PFSK-1 (cell line): ENCODE measurements at regions not wholly inside any gene's neighbourhood (a gene's known extent, or its start where the extent isn't known, plus 50 kb on each side); places are given as distances from the start of the nearest gene placed in this dataset.

Experiments
- POLR2AphosphoS5 ChIP-seq: IDR thresholded peaks from 2 replicates; pipeline ENCODE4 v1.6.1; 2012; ENCODE audit warnings: low read depth, mild to moderate bottlenecking, control low read depth, low read length, moderate library complexity
- TAF1 ChIP-seq: IDR thresholded peaks from 2 replicates; pipeline ENCODE4 v1.6.1; 2012; ENCODE audit warnings: low read length, control low read depth, borderline replicate concordance; ENCODE audit not compliant: insufficient read depth
- TF ChIP-seq, protein P1 (sequence below), 2 experiments: IDR thresholded peaks; 2 replicates each; pipeline versions ENCODE4 v1.6.1 to v1.8.0; 2011 to 2012; ENCODE audit warnings: low read depth in 2 of 2, low read length in 2 of 2, control low read depth in 1 of 2, inconsistent platforms in 1 of 2, mild to moderate bottlenecking in 1 of 2, moderate library complexity in 1 of 2; ENCODE audit not compliant: insufficient read depth in 1 of 2

DNA sequence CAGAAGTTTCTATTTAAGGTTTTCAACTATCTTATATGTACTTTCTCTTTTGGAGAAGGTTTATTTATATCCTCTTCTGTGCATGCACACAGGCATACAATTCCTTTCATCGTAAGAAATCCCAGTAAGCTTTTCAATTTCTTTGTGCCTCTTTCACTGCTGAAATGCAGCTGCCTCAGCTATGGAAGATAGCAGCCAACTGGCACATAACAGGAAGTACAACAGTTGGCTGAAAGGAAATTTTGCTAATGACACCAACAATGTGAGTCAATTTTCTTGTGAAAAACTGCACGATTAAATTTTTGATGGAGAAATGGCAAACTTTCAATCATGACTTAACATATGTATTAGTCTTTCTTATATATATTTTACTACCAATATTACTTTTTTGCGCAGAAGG is 74.5 kb upstream of the PAQR3 start:
- TF ChIP-seq POLR2AphosphoS5 (no peak), TAF1 (no peak)
- TF ChIP-seq, protein P1, sequence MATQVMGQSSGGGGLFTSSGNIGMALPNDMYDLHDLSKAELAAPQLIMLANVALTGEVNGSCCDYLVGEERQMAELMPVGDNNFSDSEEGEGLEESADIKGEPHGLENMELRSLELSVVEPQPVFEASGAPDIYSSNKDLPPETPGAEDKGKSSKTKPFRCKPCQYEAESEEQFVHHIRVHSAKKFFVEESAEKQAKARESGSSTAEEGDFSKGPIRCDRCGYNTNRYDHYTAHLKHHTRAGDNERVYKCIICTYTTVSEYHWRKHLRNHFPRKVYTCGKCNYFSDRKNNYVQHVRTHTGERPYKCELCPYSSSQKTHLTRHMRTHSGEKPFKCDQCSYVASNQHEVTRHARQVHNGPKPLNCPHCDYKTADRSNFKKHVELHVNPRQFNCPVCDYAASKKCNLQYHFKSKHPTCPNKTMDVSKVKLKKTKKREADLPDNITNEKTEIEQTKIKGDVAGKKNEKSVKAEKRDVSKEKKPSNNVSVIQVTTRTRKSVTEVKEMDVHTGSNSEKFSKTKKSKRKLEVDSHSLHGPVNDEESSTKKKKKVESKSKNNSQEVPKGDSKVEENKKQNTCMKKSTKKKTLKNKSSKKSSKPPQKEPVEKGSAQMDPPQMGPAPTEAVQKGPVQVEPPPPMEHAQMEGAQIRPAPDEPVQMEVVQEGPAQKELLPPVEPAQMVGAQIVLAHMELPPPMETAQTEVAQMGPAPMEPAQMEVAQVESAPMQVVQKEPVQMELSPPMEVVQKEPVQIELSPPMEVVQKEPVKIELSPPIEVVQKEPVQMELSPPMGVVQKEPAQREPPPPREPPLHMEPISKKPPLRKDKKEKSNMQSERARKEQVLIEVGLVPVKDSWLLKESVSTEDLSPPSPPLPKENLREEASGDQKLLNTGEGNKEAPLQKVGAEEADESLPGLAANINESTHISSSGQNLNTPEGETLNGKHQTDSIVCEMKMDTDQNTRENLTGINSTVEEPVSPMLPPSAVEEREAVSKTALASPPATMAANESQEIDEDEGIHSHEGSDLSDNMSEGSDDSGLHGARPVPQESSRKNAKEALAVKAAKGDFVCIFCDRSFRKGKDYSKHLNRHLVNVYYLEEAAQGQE (IDR thresholded peaks at IDR 0.05; ENCODE audit: insufficient read depth in 1 of 2, low read depth in 2 of 2, low read length in 2 of 2), result no peak
